RWPE1 (cell line): ENCODE measurements at regions not wholly inside any gene's neighbourhood (a gene's known extent, or its start where the extent isn't known, plus 50 kb on each side); places are given as distances from the start of the nearest gene placed in this dataset.

Source experiments
- CTCF ChIA-PET: fragments of 350-600 bp; sonication (Branson Sonifier 250); formaldehyde crosslinking; extraction: SDS; loops from one replicate; lab custom pipeline; 2021; lab: Yijun Ruan, JAX
- POLR2A ChIA-PET: fragments of 400-600 bp; formaldehyde crosslinking; extraction: SDS; loops from one replicate; lab custom pipeline; 2020; ENCODE audit warnings: antibody characterized with exemption; ENCODE audit not compliant: low non-redundant PET; lab: Yijun Ruan, JAX
- DNase-seq: peaks from one replicate; pipeline ENCODE4 v3.0.0; 2012; ENCODE audit warnings: low spot score
- H3K27ac ChIP-seq: fragments of 450-650 bp; 2 replicates; pipeline ENCODE4 v1.5.1; 2017
- TF ChIP-seq, protein P1 (sequence below): fragments of 450-650 bp; conservative IDR thresholded peaks from 2 replicates; pipeline ENCODE4 v1.5.1; 2017; ENCODE audit warnings: low read depth, mild to moderate bottlenecking

DNA sequence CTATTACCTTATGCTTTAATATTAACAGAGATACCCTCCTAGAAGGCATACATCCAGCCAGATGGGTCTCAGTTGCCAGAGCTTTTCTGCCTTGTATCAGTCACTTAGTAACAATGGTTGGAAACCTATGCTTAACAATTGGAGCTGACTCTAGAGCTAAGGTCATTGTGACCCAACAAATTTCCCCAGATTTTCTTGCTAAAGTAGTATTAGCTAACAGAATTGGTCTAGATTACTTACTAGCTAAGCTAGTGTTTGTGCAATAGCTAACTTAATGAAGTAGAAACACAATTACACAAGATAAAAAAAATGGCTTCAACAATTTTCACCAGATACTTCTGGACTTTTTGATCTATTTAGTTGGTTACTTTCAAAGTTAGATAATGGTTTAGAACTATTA is 236.9 kb downstream of the NSUN3 start:
- H3K27ac ChIP-seq = no peak overlapping the region
- ChIA-PET CTCF (interaction anchor here (0.6 to 0.7 kb wide), 2 partner anchors 13 to 33 kb away, joined by 3 to 4 read pairs; no protein-coding TSS in a partner anchor), POLR2A (no interaction called here)
- TF ChIP-seq, protein P1, sequence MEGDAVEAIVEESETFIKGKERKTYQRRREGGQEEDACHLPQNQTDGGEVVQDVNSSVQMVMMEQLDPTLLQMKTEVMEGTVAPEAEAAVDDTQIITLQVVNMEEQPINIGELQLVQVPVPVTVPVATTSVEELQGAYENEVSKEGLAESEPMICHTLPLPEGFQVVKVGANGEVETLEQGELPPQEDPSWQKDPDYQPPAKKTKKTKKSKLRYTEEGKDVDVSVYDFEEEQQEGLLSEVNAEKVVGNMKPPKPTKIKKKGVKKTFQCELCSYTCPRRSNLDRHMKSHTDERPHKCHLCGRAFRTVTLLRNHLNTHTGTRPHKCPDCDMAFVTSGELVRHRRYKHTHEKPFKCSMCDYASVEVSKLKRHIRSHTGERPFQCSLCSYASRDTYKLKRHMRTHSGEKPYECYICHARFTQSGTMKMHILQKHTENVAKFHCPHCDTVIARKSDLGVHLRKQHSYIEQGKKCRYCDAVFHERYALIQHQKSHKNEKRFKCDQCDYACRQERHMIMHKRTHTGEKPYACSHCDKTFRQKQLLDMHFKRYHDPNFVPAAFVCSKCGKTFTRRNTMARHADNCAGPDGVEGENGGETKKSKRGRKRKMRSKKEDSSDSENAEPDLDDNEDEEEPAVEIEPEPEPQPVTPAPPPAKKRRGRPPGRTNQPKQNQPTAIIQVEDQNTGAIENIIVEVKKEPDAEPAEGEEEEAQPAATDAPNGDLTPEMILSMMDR = no peak
- DNase-seq = no peak

DNA sequence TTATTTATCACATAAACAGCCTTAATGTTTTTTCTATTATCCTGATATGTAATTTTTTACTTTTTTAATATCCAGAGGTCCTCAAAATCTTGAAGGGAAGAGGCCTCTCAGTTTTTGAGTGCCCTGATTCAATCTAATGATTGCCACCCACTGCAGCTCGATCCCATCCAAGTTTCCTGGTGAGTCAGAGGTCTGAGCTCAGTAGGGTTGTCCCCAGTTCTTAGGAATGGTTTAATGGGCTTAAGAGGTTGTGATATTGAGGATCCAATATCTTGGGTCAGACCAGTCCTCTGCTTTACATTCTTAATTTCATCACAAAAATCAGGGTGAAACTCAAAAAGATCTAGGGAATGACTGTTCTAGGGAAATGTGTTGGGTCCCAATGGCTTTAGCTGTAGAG is 238.5 kb downstream of the NSUN3 start:
- POLR2A ChIA-PET = no interaction called here
- CTCF ChIA-PET = no interaction called here
- H3K27ac ChIP-seq = no peak overlapping the region
- TF ChIP-seq, protein P1 = no peak
- DNase-seq = no peak

DNA sequence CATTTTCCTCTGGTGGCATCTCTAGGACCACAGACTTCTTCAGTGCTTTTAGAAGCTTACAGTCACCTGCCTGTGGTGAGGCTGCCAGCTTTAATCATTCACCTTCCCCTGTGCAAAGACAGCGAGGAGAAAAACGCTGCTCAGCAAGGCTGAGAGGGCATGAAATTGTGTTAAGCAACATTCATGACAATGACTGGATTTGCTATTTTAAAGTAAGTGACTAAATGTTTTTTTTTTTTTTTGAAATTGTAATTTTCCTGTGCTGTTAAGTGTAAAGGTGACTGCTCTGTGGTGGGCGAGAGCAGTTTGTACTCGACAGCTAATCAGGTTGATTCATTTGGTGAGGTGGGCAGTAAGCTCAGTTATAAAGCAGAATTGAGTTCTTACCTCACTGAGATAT is 240.4 kb downstream of the NSUN3 start:
- TF ChIP-seq, protein P1 = no peak
- CTCF ChIA-PET = no interaction called here
- POLR2A ChIA-PET = no interaction called here
- DNase-seq = no peak
- no peak overlapping the region for H3K27ac ChIP-seq

DNA sequence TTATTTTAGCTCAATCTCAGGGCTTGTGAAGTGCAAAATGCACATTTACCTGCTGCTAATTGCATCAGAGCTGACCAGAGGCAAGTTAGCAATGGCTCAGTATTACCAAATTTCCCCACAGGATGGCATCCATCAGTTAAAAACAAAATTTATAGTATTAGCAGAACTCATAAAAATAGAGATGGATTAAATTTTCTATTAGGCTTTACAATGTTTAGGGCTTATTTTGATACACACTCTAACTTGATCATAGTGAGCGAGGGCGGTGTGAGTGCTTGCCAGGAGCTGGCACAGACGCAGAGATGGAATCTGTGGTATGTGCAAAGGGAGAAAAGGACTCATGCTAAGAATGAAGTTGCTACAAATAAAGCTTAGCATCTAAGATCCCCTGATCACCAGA is 241.0 kb downstream of the NSUN3 start:
- TF ChIP-seq, protein P1 = 0 out of 2 replicates have a peak, but pooled peaks have one; percentile 10
- no peak for DNase-seq
- ChIA-PET CTCF (no interaction called here), POLR2A (no interaction called here)
- no peak overlapping the region for H3K27ac ChIP-seq

DNA sequence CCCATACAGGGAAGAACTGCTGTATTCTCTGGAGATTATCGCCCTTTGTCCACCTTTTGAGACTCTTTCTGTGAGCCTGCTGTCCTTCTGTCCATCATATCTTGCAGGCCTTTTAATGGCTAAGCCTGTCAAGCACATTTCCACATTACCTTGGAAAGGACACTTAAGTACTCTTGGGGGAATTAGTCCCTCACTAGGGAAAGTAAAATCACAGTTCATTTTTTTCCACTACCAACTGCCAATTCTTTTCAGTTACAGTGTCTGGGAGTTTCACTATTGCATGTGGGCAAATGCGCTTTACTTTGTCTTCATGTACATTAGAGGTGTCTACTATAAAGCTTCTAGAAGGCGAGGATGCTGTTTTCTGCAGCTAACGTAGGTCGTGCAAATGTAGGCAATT is 242.1 kb downstream of the NSUN3 start:
- POLR2A ChIA-PET = no interaction called here
- TF ChIP-seq, protein P1 = no peak
- CTCF ChIA-PET = no interaction called here
- no peak for DNase-seq
- H3K27ac ChIP-seq = no peak overlapping the region

DNA sequence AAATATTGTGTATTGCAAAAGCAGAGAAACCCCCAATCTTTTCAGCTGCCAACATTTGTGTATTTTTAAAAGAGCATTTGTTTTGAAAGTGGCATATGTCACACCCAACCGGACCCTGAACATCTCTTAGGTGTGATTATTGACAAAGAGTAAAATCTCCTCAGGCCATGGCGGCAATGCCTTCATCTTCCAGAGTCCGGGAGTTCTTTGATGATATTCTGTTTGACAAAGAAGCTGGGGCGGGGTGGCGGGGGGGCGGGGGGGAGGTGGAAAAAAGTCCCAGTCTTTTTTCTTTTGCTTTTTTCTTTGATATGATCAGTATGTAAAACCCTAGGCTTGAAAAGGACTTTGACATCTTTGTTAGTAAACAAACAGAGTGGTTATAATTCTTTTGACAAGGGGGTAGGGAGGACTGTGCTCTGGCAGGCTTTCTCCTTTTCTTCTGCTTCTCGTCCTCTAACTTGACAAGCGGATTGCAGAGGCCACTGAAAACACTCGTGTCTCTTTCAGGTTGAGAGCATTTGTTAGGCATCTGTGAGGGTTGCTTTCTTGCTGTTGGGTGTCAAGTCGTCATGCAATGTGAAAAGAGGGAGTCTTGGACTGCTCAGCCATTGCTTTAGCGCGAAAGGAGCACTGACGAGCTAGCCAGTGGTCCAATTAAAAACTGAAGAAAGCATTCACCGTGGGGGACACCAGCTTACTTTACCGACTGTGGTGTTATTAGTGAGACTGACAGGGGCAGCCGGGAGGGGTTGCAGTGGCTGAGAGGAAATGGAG is 243.2 kb downstream of the NSUN3 start:
- no peak for DNase-seq
- TF ChIP-seq, protein P1 = no peak
- H3K27ac ChIP-seq = no peak overlapping the region
- ChIA-PET POLR2A (no interaction called here), CTCF (interaction anchor here (0.6 kb wide), 1 partner anchor 50 kb away, joined by 4 read pairs; no protein-coding TSS in a partner anchor)
